RWPE2 (cell line): ENCODE measurements at regions not wholly inside any gene's neighbourhood (a gene's known extent, or its start where the extent isn't known, plus 50 kb on each side); places are given as distances from the start of the nearest gene placed in this dataset.

Source experiments
- ATAC-seq: fragments of 200-7000 bp; cut with Tn5 transposase; 3 replicates; pipeline ENCODE4 v1.9.1; 2021; ENCODE audit warnings: low read depth
- DNase-seq: peaks from one replicate; pipeline ENCODE4 v3.0.0-alpha.2; 2020; ENCODE audit warnings: low spot score
- H3K27ac ChIP-seq: fragments of 450-650 bp; 2 replicates; pipeline ENCODE4 v1.5.1; 2017; ENCODE audit warnings: mild to moderate bottlenecking; ENCODE audit not compliant: poor library complexity, severe bottlenecking
- H3K27me3 ChIP-seq: fragments of 250-450 bp; sonication (Bioruptor Pico); 2 replicates; pipeline ENCODE4 v1.5.1; 2021; ENCODE audit warnings: mild to moderate bottlenecking, moderate library complexity; ENCODE audit not compliant: insufficient read depth, poor library complexity, severe bottlenecking
- H3K36me3 ChIP-seq: fragments of 250-450 bp; sonication (Bioruptor Pico); 2 replicates; pipeline ENCODE4 v1.5.1; 2020; ENCODE audit warnings: low read depth, mild to moderate bottlenecking, moderate library complexity
- H3K4me1 ChIP-seq: fragments of 250-450 bp; sonication (Bioruptor Pico); 2 replicates; pipeline ENCODE4 v1.5.1; 2021; ENCODE audit warnings: mild to moderate bottlenecking, moderate library complexity; ENCODE audit not compliant: insufficient read depth, poor library complexity, severe bottlenecking
- H3K4me3 ChIP-seq: fragments of 250-450 bp; sonication (Bioruptor Pico); 2 replicates; pipeline ENCODE4 v1.5.1; 2021; ENCODE audit warnings: mild to moderate bottlenecking, moderate library complexity; ENCODE audit not compliant: severe bottlenecking
- H3K9me3 ChIP-seq: fragments of 250-450 bp; sonication (Bioruptor Pico); 2 replicates; pipeline ENCODE4 v1.5.1; 2021; ENCODE audit warnings: mild to moderate bottlenecking, moderate library complexity; ENCODE audit not compliant: severe bottlenecking
- TF ChIP-seq, protein P1 (sequence below): fragments of 450-650 bp; IDR thresholded peaks from one replicate; pipeline ENCODE4 v1.5.1; 2017; ENCODE audit warnings: mild to moderate bottlenecking, moderate library complexity; ENCODE audit not compliant: poor library complexity, severe bottlenecking

DNA sequence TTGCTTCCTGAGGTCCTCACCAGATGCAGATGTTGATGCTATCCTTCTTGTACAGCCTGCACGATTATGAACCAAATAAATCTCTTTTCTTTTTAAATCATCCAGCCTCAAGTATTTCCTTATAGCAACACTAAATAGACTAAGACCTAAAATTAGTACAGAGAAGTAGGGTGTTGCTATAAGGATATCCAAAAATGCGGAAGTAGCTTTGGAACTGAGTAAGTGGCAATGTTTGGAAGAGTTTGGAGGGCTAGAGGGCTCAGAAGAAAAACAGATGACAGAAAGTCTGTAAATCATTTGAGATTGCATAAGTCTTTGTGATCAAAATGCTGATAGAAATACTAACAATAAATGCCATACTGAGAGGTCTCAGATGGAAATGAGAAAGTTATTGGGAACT, 894.9 kb downstream of the DIPK2A start:
- DNase-seq, result no peak
- H3K4me1 ChIP-seq, result no peaks in the 10 kb centered on the region
- H3K9me3 ChIP-seq, result no peaks in the 10 kb centered on the region
- no peak overlapping the region for H3K27ac ChIP-seq
- TF ChIP-seq, protein P1, sequence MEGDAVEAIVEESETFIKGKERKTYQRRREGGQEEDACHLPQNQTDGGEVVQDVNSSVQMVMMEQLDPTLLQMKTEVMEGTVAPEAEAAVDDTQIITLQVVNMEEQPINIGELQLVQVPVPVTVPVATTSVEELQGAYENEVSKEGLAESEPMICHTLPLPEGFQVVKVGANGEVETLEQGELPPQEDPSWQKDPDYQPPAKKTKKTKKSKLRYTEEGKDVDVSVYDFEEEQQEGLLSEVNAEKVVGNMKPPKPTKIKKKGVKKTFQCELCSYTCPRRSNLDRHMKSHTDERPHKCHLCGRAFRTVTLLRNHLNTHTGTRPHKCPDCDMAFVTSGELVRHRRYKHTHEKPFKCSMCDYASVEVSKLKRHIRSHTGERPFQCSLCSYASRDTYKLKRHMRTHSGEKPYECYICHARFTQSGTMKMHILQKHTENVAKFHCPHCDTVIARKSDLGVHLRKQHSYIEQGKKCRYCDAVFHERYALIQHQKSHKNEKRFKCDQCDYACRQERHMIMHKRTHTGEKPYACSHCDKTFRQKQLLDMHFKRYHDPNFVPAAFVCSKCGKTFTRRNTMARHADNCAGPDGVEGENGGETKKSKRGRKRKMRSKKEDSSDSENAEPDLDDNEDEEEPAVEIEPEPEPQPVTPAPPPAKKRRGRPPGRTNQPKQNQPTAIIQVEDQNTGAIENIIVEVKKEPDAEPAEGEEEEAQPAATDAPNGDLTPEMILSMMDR, result no peak
- no peak for ATAC-seq
- no peaks in the 10 kb centered on the region for H3K36me3 ChIP-seq
- no peaks in the 10 kb centered on the region for H3K27me3 ChIP-seq
- no peak overlapping the region for H3K4me3 ChIP-seq

DNA sequence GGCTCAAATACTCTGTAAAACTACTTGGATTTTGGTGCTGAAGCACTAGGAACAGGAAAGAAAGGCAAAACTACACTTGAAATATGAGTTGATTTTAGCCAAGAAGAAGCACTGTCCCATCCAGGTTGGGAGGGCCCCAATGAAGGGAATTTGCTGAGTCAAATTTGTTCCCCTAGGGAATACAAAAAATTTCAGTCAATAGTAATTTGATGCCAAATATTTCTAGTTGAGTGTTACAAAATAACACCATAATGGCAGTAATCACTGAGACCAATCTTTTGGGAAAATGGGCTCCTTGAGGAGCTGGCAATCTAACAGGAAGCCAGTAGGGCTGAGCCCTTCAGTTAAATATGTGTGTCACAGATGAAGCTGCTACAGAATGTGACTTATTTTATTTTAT, 896.9 kb downstream of the DIPK2A start:
- no peaks in the 10 kb centered on the region for H3K36me3 ChIP-seq
- no peak overlapping the region for H3K27ac ChIP-seq
- no peak overlapping the region for H3K4me3 ChIP-seq
- no peak for DNase-seq
- H3K4me1 ChIP-seq, result no peaks in the 10 kb centered on the region
- TF ChIP-seq, protein P1, result no peak
- no peaks in the 10 kb centered on the region for H3K27me3 ChIP-seq
- H3K9me3 ChIP-seq, result no peaks in the 10 kb centered on the region
- ATAC-seq, result no peak

DNA sequence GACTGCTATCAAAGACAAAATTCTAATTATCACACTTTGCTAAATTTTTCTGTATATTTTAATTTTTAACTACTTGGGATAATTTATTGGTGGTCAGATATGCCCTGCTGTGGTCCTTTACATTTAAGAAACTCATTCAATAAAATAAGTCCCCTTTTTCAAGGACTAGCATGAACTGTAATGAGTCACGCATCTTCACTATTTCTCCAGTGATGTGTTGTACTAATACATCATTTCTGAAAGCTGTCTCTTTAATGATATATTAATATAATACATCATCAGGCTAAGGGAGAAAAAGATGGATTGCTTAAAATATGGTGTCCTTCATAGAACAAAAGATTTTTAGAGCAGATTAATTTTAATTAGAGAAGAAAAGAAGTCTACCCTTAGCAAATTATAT, 901.4 kb downstream of the DIPK2A start:
- Histone ChIP-seq H3K36me3 (no peaks in the 10 kb centered on the region), H3K4me3 (no peak overlapping the region), H3K27me3 (no peaks in the 10 kb centered on the region), H3K27ac (no peak overlapping the region), H3K9me3 (no peaks in the 10 kb centered on the region), H3K4me1 (no peaks in the 10 kb centered on the region)
- ATAC-seq (no peak), DNase-seq (no peak)
- TF ChIP-seq, protein P1, result no peak

DNA sequence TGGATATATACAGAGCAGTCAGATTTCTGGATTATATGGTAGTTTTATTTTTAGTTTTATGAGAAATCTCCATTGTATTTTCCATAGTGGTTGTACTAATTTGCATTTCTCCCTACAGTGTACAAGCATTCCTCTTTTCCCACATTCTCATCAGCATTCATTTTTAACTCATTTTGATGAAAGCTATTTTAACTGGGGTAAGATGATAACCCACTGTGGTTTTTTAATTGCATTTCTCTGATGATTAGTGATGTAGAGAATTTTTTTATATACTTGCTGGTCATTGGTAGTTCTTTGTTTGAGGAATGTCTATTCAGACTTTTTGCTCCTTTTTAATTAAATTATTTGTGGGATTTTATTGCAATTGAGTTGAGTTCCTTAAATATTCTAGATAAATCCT, 903.6 kb downstream of the DIPK2A start:
- no peak overlapping the region for H3K27ac ChIP-seq
- ATAC-seq (no peak), DNase-seq (no peak)
- no peaks in the 10 kb centered on the region for H3K9me3 ChIP-seq
- TF ChIP-seq, protein P1, result no peak
- no peaks in the 10 kb centered on the region for H3K4me1 ChIP-seq
- no peaks in the 10 kb centered on the region for H3K27me3 ChIP-seq
- H3K4me3 ChIP-seq, result no peak overlapping the region
- no peaks in the 10 kb centered on the region for H3K36me3 ChIP-seq

DNA sequence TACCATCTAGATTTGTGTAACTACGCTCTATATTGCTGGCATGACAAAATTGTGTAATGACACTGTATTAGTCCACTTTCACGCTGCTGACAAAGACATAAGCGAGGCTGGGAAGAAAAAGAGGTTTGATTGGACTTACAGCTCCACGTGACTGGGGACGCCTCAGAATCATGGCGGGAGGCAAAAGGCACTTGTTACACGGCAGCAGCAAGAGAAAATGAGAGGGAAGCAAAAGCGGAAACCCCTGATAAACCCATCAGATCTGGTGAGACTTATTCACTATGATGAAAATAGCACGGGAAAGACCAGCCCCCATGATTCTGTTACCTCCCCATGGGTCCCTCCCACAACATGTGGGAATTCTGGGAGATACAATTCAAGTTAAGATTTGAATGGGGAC, 905.7 kb downstream of the DIPK2A start:
- no peak for DNase-seq
- H3K27me3 ChIP-seq, result no peaks in the 10 kb centered on the region
- TF ChIP-seq, protein P1, result no peak
- H3K4me1 ChIP-seq, result no peaks in the 10 kb centered on the region
- H3K9me3 ChIP-seq, result no peaks in the 10 kb centered on the region
- no peak overlapping the region for H3K27ac ChIP-seq
- no peaks in the 10 kb centered on the region for H3K36me3 ChIP-seq
- no peak overlapping the region for H3K4me3 ChIP-seq
- ATAC-seq, result no peak
